Stimulated activated naive CD8-positive, alpha-beta T cell treated with anti-CD3 and anti-CD28 coated beads, Interleukin-15, Interleukin-2, amounts not matched to agents 100 U/mL and 50 U/mL, for 24 hours (primary cell): ENCODE measurements at regions not wholly inside any gene's neighbourhood (a gene's known extent, or its start where the extent isn't known, plus 50 kb on each side); places are given as distances from the start of the nearest gene placed in this dataset.

Experiments
- ATAC-seq: fragments of 150-1000 bp; cut with Tn5 transposase; one replicate; pipeline ENCODE4 v1.10.0; 2021
- DNase-seq: peaks from one replicate; pipeline ENCODE4 v3.0.0; 2021

- ATAC-seq = no peak
- no peak for DNase-seq
Observed at GRCh38 chr3:1693145-1693544, 405.5 kb upstream of the CNTN4 start.

GRCh38 chr3:1696669-1697275 is 401.9 kb upstream of the CNTN4 start:
- no peak for DNase-seq
- ATAC-seq = no peak

GRCh38 chr3:1699361-1699920 is 399.2 kb upstream of the CNTN4 start:
- DNase-seq (no peak), ATAC-seq (no peak)

- ATAC-seq (no peak), DNase-seq (no peak)
Observed at GRCh38 chr3:1700650-1701049, 398.0 kb upstream of the CNTN4 start.

DNA sequence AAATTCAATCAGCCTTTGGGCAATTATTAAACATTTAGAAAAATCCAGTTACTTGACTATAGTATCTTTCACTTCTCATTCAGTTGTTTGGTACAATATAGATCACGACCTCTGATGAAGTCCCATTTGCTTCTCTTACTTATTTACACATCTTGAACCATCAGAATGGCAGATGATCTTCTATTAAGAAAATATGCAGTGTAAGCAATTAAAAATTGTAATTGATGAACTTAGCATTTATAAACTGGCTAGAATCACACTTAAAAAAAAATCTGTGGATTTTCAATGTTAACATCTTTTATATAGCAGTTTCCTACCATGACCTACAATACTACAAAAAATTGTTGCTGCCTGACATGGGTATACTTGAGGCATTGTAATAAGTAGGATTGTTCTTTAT is 395.5 kb upstream of the CNTN4 start:
- ATAC-seq (no peak), DNase-seq (no peak)

DNA sequence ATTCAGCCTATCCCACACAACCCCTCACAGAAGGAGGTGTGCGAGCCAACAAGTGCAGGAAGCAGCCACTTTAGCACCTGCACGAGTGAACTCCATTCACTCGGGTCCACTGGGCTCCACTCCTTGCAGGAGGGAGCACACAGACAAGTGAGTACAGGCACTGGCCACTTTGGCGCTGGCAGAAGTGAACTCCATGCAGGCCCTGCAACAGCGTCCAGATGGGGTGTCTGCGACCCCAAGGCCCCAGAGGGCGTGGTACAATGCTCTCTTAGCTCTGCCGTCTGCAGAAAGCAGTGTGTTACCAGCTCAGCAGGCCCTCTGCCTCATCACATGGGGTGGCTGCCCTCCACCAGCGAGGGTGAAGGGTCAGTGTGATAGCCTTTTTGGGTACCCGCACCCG is 388.0 kb upstream of the CNTN4 start:
- ATAC-seq = no peak
- DNase-seq = no peak

DNA sequence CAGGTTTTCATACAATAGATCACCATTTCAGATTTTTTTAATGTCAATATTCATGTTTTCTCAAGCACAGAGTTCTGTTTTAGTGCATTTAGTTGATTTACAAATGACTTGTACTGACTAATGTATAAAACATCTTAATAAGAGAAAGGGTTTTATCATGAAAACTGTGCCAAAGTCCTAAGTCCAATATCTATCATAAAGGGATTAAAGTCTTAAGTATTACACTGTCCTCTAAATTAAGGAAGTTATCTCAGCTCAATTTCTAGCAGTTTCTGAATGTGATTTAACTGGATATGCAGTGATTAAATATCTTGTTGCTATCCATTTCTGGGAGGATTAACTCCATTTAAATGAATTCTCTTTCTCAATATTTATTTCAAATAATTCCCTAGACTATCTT is 381.1 kb upstream of the CNTN4 start:
- ATAC-seq (no peak), DNase-seq (no peak)

DNA sequence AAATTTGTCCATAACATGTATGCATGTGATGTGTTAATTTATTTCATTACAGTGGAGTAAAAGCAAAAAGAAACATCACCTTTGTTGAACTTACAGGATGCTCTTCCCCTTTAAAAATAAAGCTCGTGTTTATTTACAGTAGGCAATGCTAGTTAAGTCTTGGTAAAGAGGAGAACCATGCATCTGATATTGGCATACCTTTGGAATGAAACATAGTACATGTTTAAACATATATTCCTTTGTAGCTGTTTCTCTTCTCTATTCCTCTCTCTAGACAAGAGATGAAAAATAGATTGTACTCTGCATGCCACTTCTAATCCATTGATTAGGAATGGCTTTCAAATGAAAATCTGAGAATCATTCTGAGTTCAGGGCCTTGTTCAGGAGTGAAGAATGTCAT is 374.9 kb upstream of the CNTN4 start:
- no peak for ATAC-seq
- no peak for DNase-seq

- ATAC-seq = no peak
- DNase-seq = no peak
Observed at GRCh38 chr3:1726741-1727140, 371.9 kb upstream of the CNTN4 start.

GRCh38 chr3:1727242-1727641 is 371.4 kb upstream of the CNTN4 start:
- DNase-seq (no peak), ATAC-seq (no peak)

DNA sequence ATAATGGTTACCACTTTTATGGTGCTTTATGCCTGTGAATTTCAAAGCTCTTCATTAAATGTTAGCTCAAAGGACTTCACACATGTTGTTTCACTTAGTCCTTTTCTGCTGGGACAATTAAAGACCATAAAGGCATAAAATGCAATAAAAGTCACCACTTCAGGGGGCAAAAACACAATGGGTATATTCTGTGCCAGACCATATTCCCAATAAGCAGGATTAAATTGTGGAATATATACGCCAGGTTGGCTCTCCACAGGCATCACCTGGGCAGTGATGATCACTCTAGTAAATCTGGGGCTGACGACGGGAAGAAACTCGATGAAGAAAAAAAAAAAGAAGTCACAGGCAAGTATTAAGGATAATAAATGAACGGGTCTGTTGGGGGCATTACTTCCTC is 370.2 kb upstream of the CNTN4 start:
- DNase-seq (no peak), ATAC-seq (no peak)

DNA sequence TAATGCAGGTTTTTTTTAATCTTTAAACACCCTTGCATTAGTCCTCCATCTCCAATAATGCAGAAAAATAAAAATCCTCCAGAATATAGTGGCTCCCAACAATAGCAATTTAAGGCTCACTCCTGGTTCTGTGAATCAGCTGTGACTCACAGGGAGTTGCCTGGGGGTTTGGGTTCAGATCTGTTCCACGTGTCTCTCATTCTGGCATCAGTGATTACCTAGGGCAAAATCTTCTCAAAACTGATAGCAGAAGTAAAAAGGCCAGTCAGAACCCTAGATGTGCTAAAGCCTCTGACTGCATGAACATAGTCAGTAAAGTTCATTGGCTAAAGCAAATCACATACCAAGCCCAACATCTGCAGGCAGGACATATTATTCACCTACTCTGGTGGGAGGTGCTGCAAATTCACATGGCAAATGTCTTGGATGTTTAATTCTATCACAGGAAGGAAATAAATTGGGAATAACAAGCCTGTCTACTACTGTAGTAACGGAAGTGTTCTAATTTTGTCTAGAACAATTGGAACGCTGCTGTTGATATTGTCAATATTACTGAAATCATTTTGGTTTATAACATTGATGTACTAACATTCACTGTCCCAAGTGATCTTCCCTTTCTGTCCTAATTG is 364.1 kb upstream of the CNTN4 start:
- DNase-seq = no peak
- no peak for ATAC-seq

- ATAC-seq (no peak), DNase-seq (no peak)
Observed at GRCh38 chr3:1752205-1752604, 346.5 kb upstream of the CNTN4 start.

GRCh38 chr3:1766384-1766783 is 332.3 kb upstream of the CNTN4 start:
- DNase-seq = no peak
- ATAC-seq = no peak

DNA sequence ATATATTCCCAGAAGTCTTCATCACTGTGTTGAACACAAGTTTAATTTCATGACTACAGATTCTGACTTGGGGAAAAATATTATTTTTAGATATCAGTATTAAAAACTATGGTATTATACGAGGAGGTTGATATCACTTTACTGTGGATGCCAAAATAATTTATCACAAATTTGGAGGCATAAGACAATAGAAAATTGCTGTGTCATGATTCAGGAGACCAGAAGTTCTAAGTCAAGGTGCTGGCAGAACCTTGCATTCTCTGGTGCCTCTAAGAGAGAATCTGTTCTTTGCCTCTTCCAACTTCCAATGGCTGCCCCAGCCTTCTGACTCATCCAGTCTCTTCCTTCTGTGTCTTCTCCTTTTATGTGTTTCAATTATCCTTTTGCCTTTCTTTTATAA is 325.0 kb upstream of the CNTN4 start:
- ATAC-seq = no peak
- no peak for DNase-seq

DNA sequence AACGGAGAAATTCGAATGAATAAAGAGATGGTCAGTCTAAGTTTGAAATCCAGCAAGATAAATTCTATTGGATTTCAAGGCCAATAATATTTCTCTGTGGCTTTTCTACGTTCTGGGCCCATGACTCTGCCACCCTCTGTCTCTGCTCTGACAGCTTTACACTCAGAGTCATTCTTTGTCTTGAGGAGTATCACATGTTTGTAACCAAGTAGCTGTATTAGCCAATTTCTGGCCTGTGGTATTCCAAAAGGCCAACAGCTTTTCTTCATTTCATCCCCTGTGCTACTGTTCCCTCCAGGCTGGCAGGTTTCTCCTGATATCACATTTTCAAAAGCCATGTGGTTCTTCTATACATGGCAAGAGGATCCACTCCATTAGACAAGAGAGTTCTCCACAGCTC is 324.1 kb upstream of the CNTN4 start:
- no peak for DNase-seq
- ATAC-seq = no peak

- ATAC-seq (no peak), DNase-seq (no peak)
Observed at GRCh38 chr3:1775321-1775720, 323.3 kb upstream of the CNTN4 start.

- DNase-seq (no peak), ATAC-seq (no peak)
Observed at GRCh38 chr3:1783995-1784394, 314.7 kb upstream of the CNTN4 start.

- ATAC-seq = no peak
Observed at GRCh38 chr3:1787094-1787493, 311.6 kb upstream of the CNTN4 start.

GRCh38 chr3:1792466-1792865 is 306.2 kb upstream of the CNTN4 start:
- DNase-seq = no peak
- ATAC-seq = no peak

More at GRCh38 chr3:1787094-1787493, 311.6 kb upstream of the CNTN4 start:
- DNase-seq = no peak

- ATAC-seq = no peak
- DNase-seq = no peak
Observed at GRCh38 chr3:1798711-1799405, 299.8 kb upstream of the CNTN4 start.

DNA sequence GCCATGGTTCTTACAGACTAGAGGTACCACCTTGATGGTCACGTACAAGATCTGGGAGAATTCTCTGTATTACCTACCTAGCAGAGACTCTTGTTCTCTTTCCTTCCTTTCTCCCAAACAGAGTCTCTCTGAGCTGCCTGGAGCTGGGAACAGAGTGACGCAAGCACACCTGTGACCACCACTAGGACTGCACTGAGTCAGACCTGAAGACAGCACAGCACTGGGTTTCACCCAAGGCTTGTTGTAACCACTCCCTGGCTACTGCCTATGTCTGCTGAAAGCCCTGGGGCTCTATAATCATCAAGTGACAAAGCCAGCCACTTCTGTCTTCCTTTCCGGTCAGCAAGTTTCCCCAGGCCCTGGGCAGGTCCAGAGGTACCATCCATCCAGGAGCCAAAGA is 293.3 kb upstream of the CNTN4 start:
- ATAC-seq (no peak), DNase-seq (no peak)

DNA sequence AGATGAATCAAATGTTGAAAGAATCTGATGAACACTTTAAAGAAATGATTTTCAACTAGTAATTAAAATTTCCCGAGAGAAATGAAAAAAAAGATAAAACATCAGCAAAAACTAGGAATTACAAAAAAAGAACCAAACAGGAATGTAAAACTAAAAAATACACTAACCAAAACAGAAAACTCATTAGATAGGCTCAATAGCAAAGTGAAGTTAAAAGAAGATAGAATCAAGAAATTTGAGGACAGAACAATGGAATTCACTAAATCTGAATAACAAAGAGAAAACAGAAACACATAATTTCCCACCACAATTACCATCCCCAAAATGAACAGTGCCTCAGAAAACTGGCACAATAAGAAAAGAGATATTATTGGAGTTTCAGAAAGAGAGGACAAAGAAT is 290.1 kb upstream of the CNTN4 start:
- no peak for ATAC-seq
- no peak for DNase-seq

DNA sequence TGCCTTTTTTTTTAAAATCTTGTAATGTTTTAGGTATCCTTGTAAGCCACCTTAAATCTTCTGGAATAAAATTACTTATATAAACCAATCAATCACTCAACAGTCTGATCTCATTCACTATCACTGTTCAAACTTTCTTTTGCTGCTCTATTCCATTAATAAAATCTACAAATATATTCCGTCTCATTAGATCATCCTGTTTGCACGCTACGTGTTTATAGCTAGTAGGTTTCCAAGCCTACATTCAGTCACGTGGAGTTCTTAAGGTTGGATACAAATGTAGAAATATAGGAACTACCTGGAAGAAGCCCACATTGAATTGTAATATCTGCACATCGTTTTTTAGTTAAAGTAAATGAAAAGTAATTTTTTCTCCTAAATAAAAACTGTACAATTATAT is 274.8 kb upstream of the CNTN4 start:
- DNase-seq = no peak
- no peak for ATAC-seq
